ENCODE measurements at regions not wholly inside any gene's neighbourhood (a gene's known extent, or its start where the extent isn't known, plus 50 kb on each side); places are given as distances from the start of the nearest gene placed in this dataset.

- TF ChIP-seq POLR2A (IDR thresholded peaks at IDR 0.05) (no peak), CTCF (IDR thresholded peaks at IDR 0.05 in 8 of 11, conservative IDR thresholded peaks at IDR 0.05 in 3 of 11) (no peak), POLR2AphosphoS5 (IDR thresholded peaks at IDR 0.05) (no peak)
These were observed 67.1 kb downstream of the ENGASE start for GRCh38 chr17:79141578-79142355.
